Fibroblast of the conjunctiva (primary cell): ENCODE measurements at regions not wholly inside any gene's neighbourhood (a gene's known extent, or its start where the extent isn't known, plus 50 kb on each side); places are given as distances from the start of the nearest gene placed in this dataset.
"Not testable (repeated sequence)": the region's sequence is repeated elsewhere in the genome, so short reads cannot be mapped to it uniquely, and the experiment has no call there.

ENCODE experiments used
- DNase-seq: peaks from one replicate; pipeline ENCODE4 v3.0.0-alpha.2; 2010; ENCODE audit warnings: low read depth

DNA sequence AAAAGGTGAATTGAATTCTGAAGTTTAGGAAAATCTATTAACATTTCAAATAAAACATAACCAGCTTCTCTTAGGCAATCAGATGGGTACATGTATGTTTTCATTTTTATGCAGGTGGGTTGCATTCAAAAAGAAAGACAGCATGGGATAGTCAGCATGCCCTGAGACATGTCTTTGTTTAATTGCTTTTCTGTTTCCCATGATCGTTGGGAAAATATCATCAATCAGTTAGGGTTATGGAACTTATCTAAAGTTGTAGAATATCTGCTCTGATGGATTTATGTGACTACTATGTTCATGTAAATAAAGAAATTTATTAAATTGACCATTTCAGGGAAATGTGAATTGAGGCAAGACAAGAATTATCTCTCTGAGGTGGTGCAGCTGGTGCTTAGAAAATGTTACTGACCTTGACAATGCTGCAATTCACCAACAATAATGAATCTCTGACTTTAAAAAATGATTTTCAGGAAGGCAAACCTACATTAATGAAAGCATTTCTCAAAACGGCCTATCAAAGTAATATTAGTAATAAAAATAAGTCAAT is 112.7 kb downstream of the RFPL4B start:
- DNase-seq = no peak

DNA sequence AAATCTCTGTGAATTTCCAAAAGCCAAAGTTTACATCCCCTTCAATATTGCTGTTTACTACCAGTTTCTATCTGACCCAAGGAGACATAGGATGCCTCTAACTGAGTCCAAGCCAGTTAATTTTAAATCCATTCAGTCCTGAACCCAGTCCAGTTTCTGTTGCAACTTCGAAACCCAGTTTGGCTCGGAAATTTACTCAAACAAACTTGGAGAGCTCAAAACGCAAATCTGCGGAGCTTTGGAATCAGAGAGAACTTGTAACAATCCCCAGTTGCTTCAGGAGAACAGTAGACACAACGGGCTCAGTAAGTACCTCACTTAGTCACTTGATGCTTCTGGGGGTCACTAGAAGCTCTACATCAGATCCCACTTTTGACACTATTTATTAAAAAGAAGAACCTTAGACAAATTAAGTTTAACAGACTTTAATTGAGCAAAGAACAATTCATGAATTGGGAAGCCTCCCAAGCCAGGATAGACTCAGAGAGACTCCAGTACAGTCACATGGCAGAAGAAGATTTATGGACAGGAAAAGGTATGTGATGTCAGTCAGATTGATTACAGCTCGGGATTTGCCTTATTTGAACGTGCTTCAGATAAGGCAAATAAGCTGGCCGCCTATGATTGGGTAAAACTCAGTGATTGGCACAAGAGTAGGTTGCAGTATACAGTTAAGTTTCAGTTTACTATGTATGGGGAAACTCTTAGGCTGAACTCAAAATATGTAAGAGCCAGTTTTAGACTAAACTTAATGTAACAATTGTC is 118.0 kb downstream of the RFPL4B start:
- DNase-seq = no peak

DNA sequence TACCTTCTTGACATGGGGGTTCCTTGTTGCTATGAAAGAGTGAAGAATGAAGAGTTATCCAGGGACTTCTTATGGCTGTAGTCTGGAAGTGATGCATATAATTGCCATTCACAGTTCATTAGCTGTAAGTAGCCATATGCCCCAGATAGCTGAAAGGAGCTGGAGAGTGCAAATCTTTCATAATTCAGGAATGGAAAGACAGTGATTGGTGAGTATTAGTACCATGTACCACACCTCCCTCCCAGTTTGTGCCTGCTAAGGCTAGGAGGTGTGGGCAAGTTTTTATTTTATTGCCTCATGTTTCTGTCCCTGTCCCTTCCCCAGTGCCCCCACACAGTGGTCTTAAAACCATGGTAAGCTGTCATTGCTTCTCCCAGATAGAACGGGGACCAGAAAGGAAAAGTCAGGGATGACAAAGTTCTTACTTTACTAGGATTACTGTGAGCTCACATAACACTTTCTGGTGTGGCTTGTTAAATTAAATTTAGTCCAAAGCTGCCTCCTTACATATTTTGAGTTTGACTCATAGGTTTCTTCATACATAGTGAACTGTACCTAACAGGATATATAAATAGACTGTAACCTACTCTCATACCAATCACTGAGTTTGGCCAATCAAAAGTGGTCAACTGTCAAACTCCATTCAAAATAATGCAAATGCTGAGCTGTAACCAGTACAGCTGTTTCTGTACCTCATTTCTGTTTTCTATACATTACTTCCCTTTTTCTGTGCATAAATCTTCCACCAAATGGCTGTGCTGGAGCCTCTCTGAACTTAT is 119.4 kb downstream of the RFPL4B start:
- no peak for DNase-seq

DNA sequence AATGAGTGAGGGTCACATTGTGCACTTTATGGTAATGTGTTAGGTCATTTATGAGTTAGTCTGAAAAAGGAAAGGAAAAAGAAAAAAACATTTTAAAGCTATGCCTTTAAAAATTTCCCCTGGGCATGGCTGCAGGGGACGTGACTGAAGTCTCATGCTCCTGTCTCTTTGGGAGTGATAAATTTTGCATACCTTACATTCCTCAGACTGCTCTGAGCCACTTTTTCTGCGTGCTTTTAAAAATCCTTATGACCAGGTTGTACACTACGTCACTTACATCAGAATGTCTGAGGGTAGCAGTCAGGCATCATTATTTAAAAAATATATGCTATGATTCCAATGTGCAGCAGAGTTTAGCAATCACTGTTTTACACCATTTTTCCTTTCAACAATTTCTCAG is 121.2 kb downstream of the RFPL4B start:
- DNase-seq = no peak

DNA sequence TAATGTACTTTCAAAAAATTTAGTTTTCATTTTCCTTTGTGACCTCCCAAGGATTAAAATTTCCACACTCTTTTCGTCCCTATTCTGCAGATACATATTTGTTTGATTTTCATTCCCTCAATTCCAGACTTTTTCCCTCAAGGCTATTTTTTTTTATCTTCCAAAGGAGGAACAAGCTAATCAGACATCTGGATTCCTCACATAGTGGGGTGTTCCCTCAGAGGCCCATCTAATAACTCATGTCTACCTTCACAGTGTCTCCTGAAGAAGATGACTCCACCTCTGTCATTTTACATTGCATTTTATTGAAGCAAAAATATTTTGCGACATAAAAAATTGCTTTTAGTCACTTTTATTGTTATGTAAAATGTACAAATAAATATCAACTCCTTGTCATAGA is 122.2 kb downstream of the RFPL4B start:
- DNase-seq = no peak

DNA sequence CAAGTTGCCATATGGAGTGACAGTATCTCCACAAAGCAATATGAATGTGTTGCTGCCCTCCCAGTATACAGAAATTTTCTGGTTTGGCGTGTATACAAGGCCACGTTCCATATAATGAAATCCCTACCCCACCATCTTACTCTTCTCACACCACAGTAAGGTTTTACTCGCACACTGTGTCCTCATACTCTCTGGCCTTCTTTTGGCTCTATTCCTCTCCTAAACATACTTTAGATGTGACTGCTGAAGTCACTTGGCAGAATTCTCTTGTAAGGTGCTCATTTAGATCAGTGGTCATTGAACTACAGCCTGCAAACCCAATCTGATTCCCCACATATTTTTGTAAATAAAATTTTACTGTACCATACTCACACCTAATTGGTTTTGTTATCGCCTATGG is 123.2 kb downstream of the RFPL4B start:
- no peak for DNase-seq

DNA sequence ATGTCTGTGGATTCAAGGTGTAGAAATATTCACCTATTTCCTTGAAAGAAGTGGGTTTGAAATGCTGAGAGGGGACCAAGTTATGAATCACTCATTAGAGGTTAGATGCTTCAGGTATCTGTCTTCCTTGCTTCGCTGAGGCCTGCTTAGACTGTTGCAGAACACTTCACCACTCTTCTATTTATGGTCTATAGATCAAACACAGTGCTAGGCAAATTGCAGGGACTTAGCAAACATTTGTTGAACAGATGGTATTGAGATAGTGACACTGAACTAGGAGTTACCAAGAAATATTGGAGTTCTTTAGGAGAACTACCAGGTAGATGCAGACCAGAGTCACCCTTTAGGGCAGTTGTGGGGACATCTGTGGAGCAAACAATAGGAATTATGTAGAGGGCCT is 123.8 kb downstream of the RFPL4B start:
- no peak for DNase-seq

DNA sequence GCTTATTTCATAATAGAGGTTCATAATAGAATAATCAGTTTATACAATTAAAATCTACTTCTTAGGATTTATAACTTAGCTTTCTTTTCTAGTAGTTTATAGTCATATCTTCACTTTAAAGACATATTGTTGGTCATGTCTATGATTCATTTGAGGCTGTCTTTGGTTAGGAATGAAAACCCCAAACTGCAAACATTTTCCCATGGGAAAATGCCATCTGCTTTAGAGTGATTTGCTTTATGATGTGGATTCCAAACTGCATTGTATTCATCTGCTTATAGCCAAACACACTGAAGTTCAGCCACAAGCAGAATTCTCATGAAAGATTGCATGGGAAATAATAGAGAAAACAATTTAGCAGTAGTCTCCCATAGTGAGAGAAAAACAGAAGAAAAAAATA is 128.0 kb downstream of the RFPL4B start:
- no peak for DNase-seq

DNA sequence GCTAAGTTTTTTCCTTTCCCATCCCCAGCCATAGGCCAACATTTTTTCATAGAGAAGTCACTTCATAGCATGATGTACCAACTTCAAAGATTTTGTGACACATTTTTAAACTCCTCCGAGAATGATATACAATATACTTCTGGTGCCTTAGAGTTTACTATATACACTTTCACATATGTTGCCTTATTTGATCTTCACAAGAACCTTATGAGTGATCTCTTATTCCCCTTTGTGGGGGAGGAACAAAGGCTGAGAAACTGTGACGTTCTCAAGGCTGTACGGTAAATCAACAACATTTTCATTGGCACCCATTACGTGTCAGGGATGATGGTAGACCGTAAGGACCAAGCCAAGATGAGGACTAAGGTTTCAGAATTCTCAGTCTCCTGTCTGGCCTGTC is 130.0 kb downstream of the RFPL4B start:
- DNase-seq = no peak

DNA sequence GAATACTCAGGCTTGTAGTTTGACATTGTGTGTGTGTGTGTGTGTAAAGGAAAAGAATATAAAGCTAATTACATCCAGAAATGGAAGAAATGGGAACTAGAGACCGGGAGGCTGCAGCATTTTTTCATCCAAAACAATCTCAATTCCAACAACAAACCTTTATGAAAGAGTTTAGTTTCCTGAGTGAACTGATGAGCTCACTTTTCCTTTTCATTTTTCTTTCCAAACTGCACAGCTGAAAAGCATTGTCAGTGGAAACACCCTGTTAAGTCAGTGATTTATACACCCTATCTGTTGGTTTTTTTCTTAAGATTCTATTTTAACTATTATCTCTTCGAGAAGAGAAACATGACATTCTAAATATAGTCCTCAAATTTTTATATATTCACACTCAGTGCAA is 130.9 kb downstream of the RFPL4B start:
- DNase-seq = no peak

DNA sequence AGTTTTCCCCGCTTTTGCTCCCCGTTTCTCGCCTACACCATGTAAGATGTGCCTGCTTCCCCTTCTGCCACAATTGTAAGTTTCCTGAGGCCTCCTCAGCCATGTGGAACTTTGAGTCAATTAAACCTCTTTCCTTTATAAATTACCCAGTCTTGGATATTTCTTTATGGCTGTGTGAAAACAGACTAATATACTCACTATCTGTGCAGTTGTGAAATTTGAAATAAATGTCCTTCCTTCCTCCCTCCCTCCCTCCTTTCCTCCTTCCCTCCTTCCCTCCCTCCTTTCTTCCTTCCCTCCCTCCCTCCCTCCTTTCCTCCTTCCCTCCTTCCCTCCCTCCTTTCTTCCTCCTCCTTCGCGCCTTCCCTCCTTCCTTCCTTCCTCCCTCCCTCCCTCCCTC is 132.8 kb downstream of the RFPL4B start:
- DNase-seq = not testable (repeated sequence)

DNA sequence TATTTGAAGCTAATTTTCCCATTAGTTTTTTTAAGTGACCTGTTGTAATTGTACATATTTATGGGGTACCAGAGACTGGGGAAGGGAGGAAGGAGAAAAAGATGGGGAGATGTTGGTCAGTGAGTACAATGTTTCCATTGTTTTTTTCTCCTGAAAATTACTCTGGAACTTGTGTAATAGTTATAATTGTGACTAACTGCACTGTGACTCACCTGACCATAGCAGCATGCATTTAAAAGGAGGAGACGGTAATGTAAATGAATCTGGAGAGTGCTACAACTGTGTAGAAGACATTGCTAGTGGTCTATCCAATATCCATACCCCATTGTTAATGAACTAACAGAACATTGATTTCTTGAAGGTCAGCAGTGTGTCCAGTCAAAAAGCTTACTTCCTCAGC is 133.4 kb downstream of the RFPL4B start:
- no peak for DNase-seq

DNA sequence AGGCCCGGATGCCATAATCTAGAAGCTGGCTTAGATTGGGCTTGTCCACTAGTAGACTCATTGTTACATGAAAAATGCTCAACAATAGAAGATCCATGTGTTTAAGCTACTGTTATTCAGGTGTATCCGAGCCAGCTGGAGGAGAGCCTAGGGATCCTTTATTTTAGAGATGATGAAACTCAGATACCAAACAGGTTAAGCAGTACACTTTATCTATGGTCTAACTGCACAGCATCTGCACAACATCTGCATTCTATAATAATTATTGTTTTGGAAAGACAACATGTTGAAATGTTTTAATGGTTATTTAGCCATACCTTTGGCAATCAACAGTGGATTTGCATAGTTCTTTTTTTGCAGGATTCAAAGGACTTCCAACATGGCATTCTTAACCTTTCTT is 134.1 kb downstream of the RFPL4B start:
- no peak for DNase-seq

DNA sequence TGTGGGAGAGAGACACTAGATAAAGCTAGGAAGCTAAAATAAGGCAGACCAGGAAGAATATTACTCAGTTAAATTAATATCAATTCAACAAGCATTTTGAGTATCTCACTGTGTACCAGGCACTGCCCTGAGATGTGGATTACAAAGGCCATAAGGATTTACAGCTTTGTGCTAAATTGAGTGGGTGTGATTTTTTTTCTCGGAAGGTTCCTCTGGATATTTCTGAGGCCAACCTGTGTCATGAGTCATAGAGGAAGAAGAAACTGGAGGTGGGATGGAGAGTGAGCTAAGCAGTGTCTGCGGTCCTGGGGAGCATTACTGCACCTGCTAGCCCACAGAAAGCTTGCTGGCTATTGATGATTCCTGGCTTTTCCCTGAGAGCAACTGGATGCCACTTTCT is 135.2 kb downstream of the RFPL4B start:
- no peak for DNase-seq

DNA sequence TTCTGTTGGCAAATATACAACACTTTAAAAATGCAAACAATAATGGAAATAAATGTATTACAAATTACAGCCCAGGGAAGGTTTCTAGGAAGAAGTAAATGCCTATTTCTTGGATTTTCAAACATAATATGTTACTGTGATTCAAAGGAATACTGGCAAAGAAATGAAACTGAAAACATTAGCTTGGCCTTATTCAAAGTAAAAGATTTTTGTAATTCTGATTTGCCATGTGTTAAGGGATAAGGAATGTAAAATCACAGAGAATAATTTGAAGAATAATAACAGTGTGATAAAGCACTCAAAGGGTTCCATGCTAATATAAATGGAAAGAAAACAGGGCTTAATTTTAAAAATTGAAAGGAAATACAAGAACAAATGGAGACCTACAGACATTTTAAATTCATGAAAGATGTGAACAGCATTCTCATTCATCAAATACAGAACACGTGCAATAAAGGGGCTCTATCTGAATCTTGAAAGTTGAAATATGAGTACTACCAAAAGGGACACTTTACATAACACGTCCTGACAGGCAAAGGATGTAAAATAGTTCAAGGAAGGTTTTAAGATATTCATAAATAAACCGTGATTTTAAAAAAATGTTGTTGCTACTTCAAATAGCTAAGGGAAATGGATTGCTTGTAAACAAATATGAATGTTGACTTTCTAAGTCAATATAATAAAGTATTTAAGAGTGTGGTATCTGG is 138.1 kb downstream of the RFPL4B start:
- no peak for DNase-seq

DNA sequence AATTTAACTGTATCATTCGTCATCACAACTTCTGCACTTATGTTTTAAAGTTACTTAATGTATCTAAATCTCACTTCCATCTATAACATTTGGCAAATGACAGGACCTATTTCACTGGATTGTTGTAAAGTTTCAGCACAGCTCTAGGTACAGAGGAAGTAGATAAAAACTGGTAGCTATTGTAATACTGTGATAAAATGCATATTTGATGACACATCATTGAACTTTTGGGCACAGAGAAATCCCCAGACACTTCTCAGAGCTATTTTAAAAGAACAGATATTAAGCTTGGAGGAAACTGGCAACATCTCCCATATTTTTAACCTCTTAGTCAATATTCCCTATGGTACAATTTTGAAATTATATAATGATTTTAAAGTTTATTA is 138.7 kb downstream of the RFPL4B start:
- no peak for DNase-seq

DNA sequence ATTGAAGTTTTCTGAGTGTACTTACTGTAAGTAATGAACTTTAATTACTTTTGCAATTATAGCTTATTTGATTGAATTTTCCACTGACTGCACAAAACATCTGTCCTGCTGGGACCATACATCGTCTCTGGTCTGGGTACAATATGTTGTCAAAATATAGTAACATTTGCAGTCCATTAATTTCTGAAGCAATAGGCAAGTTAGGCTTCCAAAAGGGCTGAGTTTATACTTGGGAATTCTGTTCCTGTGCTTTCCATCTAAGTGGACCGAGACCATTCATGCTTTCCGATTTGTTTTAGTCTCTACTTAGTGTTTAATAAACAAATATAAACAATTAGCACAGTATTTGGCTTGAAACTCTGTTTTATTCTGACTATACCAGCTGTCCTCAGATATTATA is 139.3 kb downstream of the RFPL4B start:
- DNase-seq = no peak

DNA sequence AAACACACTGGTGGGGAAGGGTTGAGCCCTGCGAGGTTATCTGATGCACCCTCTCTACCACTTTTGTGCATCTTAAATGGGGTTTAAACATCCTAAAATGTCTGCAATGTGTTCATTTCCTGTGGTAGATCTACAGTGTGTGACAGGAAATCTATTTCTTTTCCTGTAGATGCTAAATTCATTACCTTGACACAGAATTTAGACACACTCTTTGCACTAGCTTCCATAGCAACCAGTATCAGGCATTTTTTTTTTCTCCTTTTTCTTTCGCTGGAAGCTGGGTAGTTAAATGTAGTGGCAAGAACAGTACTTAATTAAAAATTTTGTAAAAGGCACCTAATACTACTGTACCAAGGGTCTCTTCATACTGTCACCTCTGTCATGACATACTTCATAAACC is 141.1 kb downstream of the RFPL4B start:
- no peak for DNase-seq

DNA sequence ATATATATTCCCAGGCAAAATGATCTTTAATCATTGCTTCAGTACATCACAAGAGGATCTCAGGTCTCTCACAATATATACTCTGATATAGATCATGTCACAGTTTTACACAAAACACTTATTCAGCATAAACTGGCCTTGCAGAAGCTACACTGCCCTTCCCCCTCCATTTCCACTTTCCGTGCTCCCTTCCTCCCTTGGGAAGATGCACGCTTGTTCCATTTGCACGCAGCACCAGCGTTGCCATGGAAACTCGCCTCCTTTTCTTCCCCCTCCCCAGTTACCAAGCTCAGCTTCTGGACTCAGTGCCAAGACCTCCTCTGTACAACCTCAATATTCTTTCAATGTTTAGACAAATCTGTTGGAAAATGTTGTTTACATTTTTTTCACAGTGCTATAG is 154.6 kb downstream of the RFPL4B start:
- DNase-seq = peak; percentile 78

DNA sequence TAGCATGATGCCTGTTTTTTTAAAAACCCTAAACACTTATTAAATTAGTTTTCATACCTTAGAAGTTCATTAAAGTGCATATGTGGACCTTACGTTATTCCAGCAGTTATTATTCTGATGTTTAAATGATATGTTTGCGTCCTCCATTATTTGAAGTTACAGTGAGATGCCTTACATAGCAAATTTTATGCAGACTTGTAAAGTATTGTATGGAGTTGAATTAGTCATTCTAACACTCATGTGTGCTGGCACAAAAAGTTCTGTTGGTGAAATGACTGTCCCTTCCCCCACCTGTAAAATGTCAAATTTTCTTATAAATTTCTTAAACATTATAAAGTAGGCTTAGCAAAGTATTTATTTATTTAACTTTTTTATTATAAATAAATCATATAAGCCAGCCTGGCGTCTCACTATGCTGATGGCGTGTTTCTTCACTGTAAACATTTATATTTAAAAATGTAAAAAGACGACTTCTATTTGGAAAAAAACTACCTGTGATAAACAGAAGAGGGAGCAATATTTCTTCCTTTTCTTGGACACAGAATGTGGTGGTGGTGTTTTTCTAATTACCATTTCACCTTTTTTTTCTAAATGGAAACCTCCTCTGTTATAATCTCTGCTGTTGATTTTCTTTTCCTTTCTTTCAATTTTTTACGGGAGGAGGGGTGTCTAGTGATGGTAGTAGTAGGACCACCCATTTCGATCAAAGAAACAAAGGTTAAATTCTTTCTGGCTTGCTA is 155.4 kb downstream of the RFPL4B start:
- peak; percentile 24 for DNase-seq

DNA sequence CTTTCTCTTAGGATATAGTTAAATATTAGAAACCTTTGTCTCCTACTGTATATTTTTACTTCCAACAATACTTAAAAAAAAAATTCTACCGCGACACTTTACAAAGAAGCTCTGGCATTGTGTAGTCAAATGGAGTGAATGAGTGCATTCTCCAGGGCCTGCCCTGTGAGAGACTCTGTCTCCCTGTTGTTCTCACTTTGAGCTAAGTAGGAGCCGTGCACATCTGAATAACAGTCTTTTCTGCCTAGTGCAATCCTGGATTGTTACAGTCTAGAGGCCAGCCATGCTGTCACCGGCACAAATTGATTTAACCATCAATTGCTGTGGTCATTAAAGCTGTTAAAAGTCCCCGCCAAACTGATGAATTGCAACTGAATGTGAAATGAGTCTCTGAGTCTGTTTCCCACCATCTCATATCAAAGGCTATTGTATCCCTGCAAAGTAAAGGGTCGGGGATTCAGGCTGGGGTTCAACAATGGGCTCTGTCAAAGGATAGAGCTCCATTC is 156.0 kb downstream of the RFPL4B start:
- DNase-seq = no peak

DNA sequence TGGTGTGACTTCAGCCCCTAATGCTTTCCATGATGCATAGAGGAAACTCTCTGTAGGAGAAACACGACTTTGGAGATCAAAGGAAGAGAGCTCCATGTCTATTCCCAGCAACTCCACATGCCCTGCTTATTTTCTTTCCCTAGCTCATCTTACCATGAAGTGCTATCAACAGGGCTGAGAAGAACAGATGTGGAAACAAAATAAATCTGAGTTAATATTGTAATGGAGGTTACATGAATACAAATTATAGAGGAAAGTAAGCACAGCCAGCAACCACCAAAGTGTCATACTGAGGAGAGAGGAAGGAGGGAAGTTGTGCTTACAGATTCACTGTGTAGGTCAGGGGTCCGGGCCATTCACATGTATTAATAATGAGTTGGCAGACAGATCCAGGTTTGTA is 157.5 kb downstream of the RFPL4B start:
- DNase-seq = no peak
